NCI-H774 (cell line): ENCODE measurements at regions not wholly inside any gene's neighbourhood (a gene's known extent, or its start where the extent isn't known, plus 50 kb on each side); places are given as distances from the start of the nearest gene placed in this dataset.

Source experiments
- DNase-seq: peaks from one replicate; lab custom pipeline; 2025; lab: John Stamatoyannopoulos, UW

GRCh38 chr16:55118701-55119260, 188.1 kb downstream of the IRX5 start:
- DNase-seq, result no peak

- no peak for DNase-seq
These were observed 189.7 kb downstream of the IRX5 start for GRCh38 chr16:55120408-55120807.

GRCh38 chr16:55120826-55121225, 190.2 kb downstream of the IRX5 start:
- no peak for DNase-seq

- DNase-seq, result no peak
These were observed 193.0 kb downstream of the IRX5 start for GRCh38 chr16:55123652-55124051.

- no peak for DNase-seq
These were observed 195.2 kb downstream of the IRX5 start for GRCh38 chr16:55125818-55126385.

GRCh38 chr16:55126456-55126855, 195.8 kb downstream of the IRX5 start:
- DNase-seq, result no peak

- DNase-seq, result no peak
These were observed 193.5 kb upstream of the IRX6 start for GRCh38 chr16:55130456-55130855.

GRCh38 chr16:55130911-55131310, 193.1 kb upstream of the IRX6 start:
- no peak for DNase-seq

- DNase-seq, result no peak
These were observed 190.3 kb upstream of the IRX6 start for GRCh38 chr16:55133654-55134053.

GRCh38 chr16:55136356-55137150, 187.4 kb upstream of the IRX6 start:
- no peak for DNase-seq

- no peak for DNase-seq
These were observed 185.7 kb upstream of the IRX6 start for GRCh38 chr16:55138298-55138697.

- no peak for DNase-seq
These were observed 181.6 kb upstream of the IRX6 start for GRCh38 chr16:55142405-55142804.

GRCh38 chr16:55144651-55145050, 179.4 kb upstream of the IRX6 start:
- DNase-seq, result no peak

GRCh38 chr16:55145771-55146603, 178.0 kb upstream of the IRX6 start:
- DNase-seq, result no peak

- DNase-seq, result no peak
These were observed 177.0 kb upstream of the IRX6 start for GRCh38 chr16:55146966-55147365.

- DNase-seq, result no peak
These were observed 176.6 kb upstream of the IRX6 start for GRCh38 chr16:55147396-55147795.

GRCh38 chr16:55149622-55150021, 174.4 kb upstream of the IRX6 start:
- DNase-seq, result no peak

- DNase-seq, result no peak
These were observed 172.3 kb upstream of the IRX6 start for GRCh38 chr16:55151561-55152305.

GRCh38 chr16:55152875-55153390, 171.1 kb upstream of the IRX6 start:
- DNase-seq, result no peak

GRCh38 chr16:55154262-55154661, 169.7 kb upstream of the IRX6 start:
- no peak for DNase-seq

GRCh38 chr16:55154956-55155355, 169.0 kb upstream of the IRX6 start:
- DNase-seq, result no peak

GRCh38 chr16:55155815-55156214, 168.2 kb upstream of the IRX6 start:
- no peak for DNase-seq
